Bone marrow (tissue), 2 donors: ENCODE measurements at regions not wholly inside any gene's neighbourhood (a gene's known extent, or its start where the extent isn't known, plus 50 kb on each side); places are given as distances from the start of the nearest gene placed in this dataset.
A peak's percentile ranks its signal among the peaks of the same experiment; 100 is the strongest.
"Not testable (repeated sequence)": the region's sequence is repeated elsewhere in the genome, so short reads cannot be mapped to it uniquely, and the experiment has no call there.

Experiments
- DNase-seq, 2 donors: peaks; one replicate each; lab custom pipeline; 2025; lab: John Stamatoyannopoulos, UW

DNA sequence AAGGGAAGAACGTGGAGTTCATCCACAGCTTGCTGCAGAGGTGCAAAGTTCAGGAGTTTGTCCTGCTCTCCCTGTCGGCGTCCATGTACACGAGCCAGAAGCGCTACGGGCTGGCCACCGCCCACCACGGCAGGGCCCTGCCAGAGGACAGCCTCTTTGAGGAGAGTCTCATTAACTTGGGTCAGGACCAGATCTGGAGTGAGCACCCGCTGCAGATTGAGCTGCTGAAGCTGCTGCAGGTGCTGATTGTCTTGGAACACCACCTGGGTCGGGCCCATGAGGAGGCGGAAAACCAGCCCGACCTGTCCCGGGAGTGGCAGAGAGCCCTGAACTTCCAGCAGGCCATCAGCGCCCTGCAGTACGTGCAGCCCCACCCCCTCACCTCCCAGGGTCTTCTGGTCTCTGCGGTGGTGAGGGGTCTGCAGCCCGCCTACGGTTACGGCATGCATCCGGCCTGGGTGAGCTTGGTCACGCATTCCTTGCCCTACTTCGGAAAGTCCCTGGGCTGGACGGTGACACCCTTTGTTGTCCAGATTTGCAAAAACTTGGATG lies 73.8 kb upstream of the MORC3 start:
- DNase-seq: no peak

DNA sequence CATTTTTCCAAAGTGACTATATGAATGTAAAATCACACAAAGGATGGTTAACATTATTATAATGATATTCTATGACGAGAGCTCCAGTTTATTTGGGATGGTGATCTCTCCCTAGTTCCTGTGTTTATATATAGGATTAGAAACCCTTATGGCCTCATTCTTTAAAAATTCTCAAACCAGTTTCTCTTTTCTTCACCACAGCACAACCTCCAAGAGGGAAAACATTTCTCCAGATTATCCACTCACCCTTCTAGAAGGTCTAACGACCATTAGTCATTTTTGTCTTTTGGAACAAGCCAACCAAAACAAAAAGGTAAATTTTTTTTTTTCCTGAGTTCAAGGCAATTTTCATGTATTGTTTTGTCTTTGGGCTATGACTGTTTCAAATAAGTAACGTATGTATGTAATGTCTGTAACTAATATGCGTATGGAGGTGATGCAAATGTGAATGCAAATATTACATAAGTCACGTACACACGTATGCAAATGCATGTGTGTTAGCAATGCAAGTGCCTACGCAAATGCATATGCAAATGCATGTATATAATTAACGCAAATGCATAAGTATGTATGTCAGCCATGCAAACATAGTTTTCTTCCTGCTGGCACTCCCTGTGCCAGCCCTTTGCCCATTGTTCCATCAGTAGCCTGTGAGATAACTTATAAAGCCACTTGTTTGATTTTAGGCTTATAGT lies 72.5 kb upstream of the MORC3 start:
- DNase-seq: no peak

DNA sequence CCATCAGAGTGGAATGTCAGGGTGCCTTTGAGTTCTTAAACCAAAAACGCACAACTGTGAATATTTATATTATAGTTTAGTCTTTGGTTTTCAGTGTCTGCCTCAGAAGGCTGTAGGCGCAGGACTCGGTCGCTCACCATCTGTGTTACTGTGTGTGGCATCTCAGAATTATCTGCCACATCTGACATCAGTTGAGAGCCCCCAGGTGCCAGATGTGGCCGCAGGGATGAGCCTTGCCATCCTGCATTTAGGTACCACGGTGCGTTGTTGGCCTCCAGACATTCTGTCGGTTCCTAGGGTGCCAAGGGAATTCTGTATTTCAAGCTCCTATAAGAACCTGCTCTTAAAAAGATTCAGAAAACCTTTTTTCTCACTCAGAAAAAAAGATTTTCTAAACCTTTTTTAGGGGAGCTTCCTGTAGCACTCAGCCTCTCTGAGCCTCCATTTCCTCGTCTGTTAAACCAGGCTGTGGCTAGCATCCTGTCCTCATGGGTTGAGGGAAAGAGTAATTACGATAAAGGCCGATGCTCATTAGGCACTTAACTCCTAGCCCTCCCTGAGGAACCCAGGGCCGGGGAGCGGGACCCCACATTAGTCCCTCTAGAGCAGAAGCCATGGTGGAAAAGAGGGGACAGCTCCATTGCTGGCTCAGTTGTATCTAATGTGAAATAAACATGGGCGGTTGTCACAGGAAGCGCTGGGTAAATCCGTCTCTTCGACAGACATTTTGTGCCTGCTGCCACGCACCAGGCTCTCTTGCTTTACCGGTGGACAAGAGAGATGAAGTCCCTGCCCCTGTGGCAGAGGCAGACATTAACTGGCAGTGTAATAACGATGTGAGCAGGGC lies 70.2 kb upstream of the MORC3 start:
- no peak for DNase-seq

DNA sequence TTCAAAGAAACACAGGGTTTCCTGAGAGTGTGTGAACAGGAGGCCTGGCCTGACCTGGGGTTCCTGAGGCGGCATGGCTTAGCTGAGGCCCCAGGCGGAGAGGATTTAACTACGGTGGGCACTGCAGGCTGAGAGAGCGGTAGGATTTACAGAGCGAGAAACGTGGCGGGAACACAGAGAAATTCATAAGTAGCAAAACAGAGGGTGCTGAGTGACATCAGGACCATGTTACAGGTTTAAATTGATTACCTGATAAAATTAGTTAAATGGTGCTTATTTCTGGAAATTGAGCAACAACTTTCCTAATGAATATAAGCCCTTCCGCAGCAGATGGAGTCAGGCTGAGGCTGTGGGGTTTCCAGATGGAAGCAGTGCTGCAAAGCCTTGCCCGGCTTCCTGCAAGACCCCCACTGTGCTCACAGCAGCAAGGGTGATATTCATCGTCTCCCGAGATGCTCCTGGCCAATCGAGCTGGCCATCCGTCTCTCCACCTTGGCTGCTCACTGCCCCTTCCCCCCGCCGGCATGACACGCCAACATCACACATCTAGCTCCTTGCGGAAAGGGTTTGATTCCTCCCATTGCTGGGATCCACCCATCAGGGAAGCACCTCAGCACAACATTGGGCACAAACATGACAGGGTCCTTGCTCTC lies 69.4 kb upstream of the MORC3 start:
- no peak for DNase-seq

DNA sequence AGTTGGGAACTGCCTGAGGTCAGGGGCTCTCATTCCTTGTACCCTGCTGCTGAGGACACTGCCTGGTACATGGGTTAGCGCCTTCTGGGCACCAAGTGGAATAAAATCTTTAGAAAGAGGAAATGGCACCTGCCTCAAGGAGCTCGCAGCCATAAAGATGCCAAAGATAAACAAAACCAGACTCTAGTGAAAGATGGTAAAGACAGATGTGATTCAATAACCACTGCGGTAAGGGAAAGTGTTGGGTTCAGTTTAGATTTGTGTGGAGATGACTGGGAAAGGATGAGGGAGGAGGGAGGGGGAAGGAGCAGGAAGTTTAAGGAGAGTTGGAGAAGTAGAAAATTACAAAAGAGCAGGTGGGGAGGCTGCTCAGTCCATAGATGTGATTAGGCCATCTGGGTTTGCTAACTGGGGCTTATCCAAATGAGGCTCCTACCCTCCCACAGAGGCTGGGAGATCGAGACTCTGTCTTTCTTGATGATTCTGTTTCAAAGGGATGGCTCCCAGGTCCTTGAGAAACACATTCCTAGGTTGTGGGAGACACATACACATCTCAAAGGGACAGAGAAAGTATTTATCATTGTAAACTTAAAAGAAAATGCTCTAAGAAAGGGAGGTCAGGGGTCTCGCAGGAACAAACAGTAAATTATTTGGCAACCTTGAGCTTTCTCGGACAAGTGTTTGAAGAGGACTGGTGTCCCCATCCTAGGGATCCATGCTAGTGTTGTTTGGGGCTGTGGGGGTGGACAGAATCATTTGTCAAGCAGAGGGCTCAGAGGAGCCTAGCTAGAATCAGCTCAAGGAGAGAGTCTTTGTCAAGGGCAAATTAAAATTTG lies 65.7 kb upstream of the MORC3 start:
- no peak for DNase-seq

DNA sequence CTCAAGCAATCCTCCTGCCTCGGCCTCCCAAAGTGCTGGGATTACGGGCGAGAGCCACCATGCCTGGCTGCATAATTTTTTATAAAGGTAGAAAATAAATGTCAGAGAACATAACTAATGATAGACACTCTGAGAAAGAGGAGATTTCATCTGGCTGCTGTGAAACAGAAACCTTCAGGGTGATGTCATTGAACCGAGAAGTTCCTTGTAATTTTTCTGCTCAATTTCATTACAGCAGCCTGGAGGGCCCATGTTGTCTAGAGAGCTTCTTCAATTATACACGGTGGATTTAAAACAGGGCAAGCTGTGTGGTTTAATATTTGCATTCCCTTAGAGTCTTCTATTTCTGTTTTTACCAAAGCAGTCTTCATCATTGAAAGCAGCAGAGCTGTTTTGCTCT lies 64.3 kb upstream of the MORC3 start:
- DNase-seq: no peak

DNA sequence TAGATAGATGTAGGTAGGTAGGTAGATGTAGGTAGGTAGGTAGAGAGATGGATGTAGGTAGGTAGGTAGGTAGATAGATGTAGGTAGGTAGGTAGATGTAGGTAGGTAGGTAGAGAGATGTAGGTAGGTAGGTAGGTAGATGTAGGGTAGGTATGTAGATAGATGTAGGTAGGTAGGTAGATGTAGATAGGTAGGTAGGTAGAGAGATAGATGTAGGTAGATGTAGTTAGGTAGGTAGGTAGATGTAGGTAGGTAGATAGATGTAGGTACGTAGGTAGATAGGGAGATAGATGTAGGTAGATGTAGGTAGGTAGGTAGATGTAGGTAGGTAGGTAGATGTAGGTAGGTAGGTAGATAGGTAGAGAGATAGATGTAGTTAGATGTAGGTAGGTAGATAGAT lies 62.3 kb upstream of the MORC3 start:
- no peak for DNase-seq

DNA sequence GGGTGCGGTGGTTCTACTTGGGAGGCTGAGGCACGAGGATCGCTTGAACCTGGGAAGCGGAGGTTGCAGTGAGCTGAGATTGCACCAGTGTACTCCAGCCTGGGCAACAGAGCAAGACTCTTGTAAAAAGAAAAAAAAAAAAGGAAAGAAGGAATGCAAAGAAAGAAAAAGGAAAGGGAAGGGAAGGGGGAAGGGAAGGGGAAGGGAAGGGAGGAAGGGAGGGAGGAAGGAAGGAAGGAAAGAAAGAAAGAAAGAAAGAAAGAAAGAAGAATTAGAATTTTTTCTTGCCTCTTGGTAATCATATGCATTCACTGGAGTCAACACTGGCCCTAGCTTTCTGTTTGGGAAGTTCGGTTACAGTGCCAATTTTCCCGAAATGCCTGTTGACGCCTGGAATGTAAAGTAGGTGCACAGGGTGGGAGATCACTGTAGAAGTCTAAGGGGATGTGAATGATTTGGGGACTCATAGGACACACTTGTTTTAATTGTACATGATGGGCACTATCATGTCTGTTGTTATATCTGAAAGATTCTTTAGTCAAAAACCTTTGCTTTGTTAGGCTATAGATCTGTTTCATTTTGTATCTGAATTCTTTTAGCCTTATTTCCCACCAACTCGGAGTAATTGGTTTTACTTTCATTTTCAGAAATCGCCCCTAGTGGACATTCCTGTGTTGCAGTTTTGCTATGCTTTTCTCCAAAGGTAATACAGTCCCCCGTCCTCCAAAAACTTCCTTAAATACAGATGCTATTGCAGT lies 59.8 kb upstream of the MORC3 start:
- DNase-seq: peak in 1 of 2 donors; percentile 85

DNA sequence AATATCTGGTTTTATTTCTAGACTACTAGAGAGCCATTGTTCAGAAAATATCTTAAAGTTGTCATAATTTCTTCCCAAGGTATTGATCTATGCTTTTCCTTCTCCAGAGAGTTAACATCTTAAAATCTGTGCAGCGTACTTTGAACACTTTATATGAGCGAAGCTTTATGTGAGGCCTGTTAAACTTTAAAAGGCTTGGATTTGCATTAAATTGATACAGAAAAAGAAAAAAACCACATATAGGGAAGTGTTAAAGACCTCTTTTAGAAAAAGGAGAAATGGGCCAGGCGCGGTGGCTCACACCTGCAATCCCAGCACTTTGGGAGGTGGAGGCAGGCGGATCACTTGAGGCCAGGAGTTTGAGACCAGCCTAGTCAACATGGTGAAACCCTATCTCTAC lies 59.2 kb upstream of the MORC3 start:
- DNase-seq: no peak

DNA sequence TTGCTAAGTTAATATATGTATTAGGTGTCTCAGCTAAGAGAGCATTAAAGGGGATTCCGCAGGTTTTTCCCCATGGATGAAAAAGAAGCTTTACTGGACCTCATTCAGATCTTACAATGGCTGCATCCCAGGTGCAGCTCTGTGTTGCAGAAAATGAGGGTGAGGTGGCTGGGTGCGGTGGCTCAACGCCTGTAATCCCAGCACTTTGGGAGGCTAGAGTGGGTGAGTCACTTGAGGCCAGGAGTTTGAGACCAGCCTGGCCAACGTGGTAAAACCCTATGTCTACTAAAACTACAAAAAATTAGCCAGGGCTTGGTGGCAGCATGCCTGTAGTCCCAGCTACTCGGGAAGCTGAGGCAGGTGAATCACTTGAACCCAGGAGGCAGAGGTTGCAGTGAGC lies 58.5 kb upstream of the MORC3 start:
- DNase-seq: no peak

DNA sequence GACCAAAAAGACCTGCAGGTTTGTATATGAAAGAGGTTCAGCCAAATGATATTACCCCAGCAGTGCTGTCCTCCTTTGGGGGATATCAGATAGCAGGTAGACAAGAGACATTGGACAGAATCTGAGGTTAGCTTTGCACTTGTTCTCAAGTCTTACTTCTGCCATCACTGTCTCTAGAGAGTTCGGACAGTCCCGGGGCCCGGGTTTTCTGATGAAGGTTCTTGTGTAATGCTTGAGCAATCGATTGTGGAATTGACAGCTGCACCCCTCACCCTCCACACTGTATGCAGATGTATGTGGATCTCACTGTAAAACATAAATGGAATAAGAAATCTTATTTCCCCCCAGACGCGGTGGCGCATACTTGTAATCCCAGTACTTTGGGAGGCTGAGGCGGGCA lies 56.2 kb upstream of the MORC3 start:
- no peak for DNase-seq

DNA sequence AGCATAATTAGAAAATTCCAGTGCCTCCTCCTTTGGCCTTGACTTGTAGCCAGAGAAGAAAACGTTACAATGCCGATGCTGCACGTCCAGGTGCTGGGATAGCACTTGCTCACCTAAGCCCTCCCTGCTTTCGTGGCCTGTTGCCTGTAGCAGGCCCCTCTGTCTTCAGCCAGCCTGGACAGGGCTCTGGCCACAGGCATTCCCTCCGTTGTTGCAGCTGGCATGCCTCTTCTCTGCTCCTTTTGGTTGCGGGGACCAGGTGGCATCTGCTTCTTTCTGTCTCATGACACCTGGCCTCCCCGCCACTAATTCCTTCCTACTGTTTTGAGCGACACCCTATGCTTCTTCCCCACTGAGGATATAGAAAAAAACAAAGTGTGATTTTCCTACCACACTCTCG lies 54.6 kb upstream of the MORC3 start:
- no peak for DNase-seq

DNA sequence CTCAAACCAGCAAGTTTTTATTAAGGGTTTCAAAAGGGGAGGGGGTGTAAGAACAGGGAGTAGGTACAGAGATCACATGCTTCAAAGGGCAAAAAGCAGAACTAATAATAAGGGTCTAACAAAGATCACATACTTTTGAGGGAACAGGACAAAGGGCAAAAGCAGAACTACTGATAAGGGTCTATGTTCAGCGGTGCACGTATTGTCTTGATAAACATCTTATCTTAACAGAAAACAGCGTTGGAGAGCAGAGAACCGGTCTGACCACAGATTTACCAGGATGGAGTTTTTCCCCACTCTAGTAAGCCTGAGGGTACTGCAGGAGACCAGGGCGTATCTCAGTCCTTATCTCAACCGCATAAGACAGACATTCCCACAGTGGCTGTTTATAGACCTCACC lies 52.2 kb upstream of the MORC3 start:
- DNase-seq: not testable (repeated sequence)

DNA sequence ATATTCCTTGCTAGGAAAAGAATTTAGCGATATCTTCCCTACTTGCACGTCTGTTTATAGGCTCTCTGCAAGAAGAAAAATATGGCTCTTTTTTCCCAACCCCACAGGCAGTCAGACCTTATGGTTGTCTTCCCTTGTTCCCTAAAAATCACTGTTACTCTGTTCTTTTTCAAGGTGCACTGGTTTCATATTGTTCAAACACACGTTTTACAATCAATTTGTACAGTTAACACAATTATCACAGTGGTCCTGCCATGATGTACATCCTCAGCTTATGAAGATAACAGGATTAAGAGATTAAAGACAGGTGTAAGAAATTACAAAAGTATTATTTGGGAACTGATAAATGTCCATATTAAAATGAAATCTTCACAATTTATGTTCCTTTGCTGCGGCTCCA lies 51.7 kb upstream of the MORC3 start:
- not testable (repeated sequence) for DNase-seq
